ENCODE measurements at regions not wholly inside any gene's neighbourhood (a gene's known extent, or its start where the extent isn't known, plus 50 kb on each side); places are given as distances from the start of the nearest gene placed in this dataset.
"Not testable (repeated sequence)": the region's sequence is repeated elsewhere in the genome, so short reads cannot be mapped to it uniquely, and the experiment has no call there.

GRCh38 chr16:33766869-33767765, 307.7 kb downstream of the TP53TG3F start:
- H3K36me3 Mint-ChIP-seq; ATAC-seq (replicated peaks); H3K4me3 Mint-ChIP-seq; H3K9me3 Mint-ChIP-seq; H3K27ac Mint-ChIP-seq; H3K27me3 Mint-ChIP-seq; DNase-seq; H3K4me1 Mint-ChIP-seq: not testable (repeated sequence)

- H3K4me1 Mint-ChIP-seq; DNase-seq; ATAC-seq (replicated peaks); H3K27ac Mint-ChIP-seq; H3K27me3 Mint-ChIP-seq; H3K36me3 Mint-ChIP-seq; H3K4me3 Mint-ChIP-seq; H3K9me3 Mint-ChIP-seq: not testable (repeated sequence)
These were observed 309.3 kb downstream of the TP53TG3F start for GRCh38 chr16:33768710-33769109.

- H3K27me3 Mint-ChIP-seq; H3K9me3 Mint-ChIP-seq; H3K4me1 Mint-ChIP-seq; DNase-seq; H3K27ac Mint-ChIP-seq; H3K36me3 Mint-ChIP-seq; H3K4me3 Mint-ChIP-seq; ATAC-seq (replicated peaks): not testable (repeated sequence)
These were observed 309.9 kb downstream of the TP53TG3F start for GRCh38 chr16:33769180-33769846.

- not testable (repeated sequence) for H3K4me3 Mint-ChIP-seq; H3K36me3 Mint-ChIP-seq; H3K27me3 Mint-ChIP-seq; ATAC-seq (replicated peaks); H3K27ac Mint-ChIP-seq; DNase-seq; H3K4me1 Mint-ChIP-seq
- peaks cover 11 to 12% of the 10 kb centered on the region in 2 donors for H3K9me3 Mint-ChIP-seq
These were observed 311.1 kb downstream of the TP53TG3F start for GRCh38 chr16:33770478-33770877.

GRCh38 chr16:33771211-33771610, 311.8 kb downstream of the TP53TG3F start:
- not testable (repeated sequence) for H3K27me3 Mint-ChIP-seq; H3K36me3 Mint-ChIP-seq; ATAC-seq (replicated peaks); H3K4me3 Mint-ChIP-seq; DNase-seq; H3K4me1 Mint-ChIP-seq; H3K27ac Mint-ChIP-seq
- peaks cover 11 to 12% of the 10 kb centered on the region in 2 donors for H3K9me3 Mint-ChIP-seq

GRCh38 chr16:33773966-33774365, 314.6 kb downstream of the TP53TG3F start:
- not testable (repeated sequence) for H3K4me1 Mint-ChIP-seq; H3K27ac Mint-ChIP-seq; H3K36me3 Mint-ChIP-seq; ATAC-seq (replicated peaks); DNase-seq; H3K27me3 Mint-ChIP-seq; H3K4me3 Mint-ChIP-seq
- H3K9me3 Mint-ChIP-seq, result peaks cover 10 to 12% of the 10 kb centered on the region in 2 donors

- not testable (repeated sequence) for ATAC-seq (replicated peaks); H3K36me3 Mint-ChIP-seq; H3K4me1 Mint-ChIP-seq; H3K27me3 Mint-ChIP-seq; DNase-seq; H3K4me3 Mint-ChIP-seq; H3K27ac Mint-ChIP-seq
- H3K9me3 Mint-ChIP-seq, result peaks cover 10 to 12% of the 10 kb centered on the region in 2 donors
These were observed 315.3 kb downstream of the TP53TG3F start for GRCh38 chr16:33774724-33775123.

- H3K36me3 Mint-ChIP-seq, H3K4me1 Mint-ChIP-seq: not testable (repeated sequence)
These were observed 357.0 kb downstream of the TP53TG3F start for GRCh38 chr16:33816328-33816944.

GRCh38 chr16:33824736-33825135, 365.3 kb downstream of the TP53TG3F start:
- not testable (repeated sequence) for H3K27me3 Mint-ChIP-seq; H3K9me3 Mint-ChIP-seq; ATAC-seq (replicated peaks)

More at GRCh38 chr16:33816328-33816944, 357.0 kb downstream of the TP53TG3F start:
- not testable (repeated sequence) for ATAC-seq (replicated peaks); DNase-seq; H3K4me3 Mint-ChIP-seq; H3K27ac Mint-ChIP-seq; H3K9me3 Mint-ChIP-seq; H3K27me3 Mint-ChIP-seq

GRCh38 chr16:33827522-33827921, 368.1 kb downstream of the TP53TG3F start:
- not testable (repeated sequence) for H3K27ac Mint-ChIP-seq; DNase-seq; H3K36me3 Mint-ChIP-seq; H3K9me3 Mint-ChIP-seq; H3K4me1 Mint-ChIP-seq; H3K27me3 Mint-ChIP-seq; H3K4me3 Mint-ChIP-seq; ATAC-seq (replicated peaks)

More at GRCh38 chr16:33824736-33825135, 365.3 kb downstream of the TP53TG3F start:
- not testable (repeated sequence) for DNase-seq, H3K27ac Mint-ChIP-seq, H3K4me1 Mint-ChIP-seq, H3K4me3 Mint-ChIP-seq, H3K36me3 Mint-ChIP-seq

- not testable (repeated sequence) for H3K4me1 Mint-ChIP-seq; H3K27me3 Mint-ChIP-seq; H3K9me3 Mint-ChIP-seq; H3K27ac Mint-ChIP-seq; H3K4me3 Mint-ChIP-seq; ATAC-seq (replicated peaks); DNase-seq; H3K36me3 Mint-ChIP-seq
These were observed 379.7 kb downstream of the TP53TG3F start for GRCh38 chr16:33839157-33839556.

GRCh38 chr16:33844533-33844932, 385.1 kb downstream of the TP53TG3F start:
- H3K36me3 Mint-ChIP-seq, H3K9me3 Mint-ChIP-seq, H3K27ac Mint-ChIP-seq, H3K27me3 Mint-ChIP-seq, H3K4me3 Mint-ChIP-seq, H3K4me1 Mint-ChIP-seq: not testable (repeated sequence)
- ATAC-seq (replicated peaks) (peak; percentile 50 to 74), DNase-seq (peak; percentile 2)

Data from stimulated activated naive B cell treated with anti-CD40 and anti-IgM and Interleukin-4, amounts not matched to agents 10 μg/mL and 1 μg/mL and 100 μg/mL, for 72 hours (primary cell).